HG03354 (cell line): ENCODE measurements at regions not wholly inside any gene's neighbourhood (a gene's known extent, or its start where the extent isn't known, plus 50 kb on each side); places are given as distances from the start of the nearest gene placed in this dataset.

Source experiments
- ATAC-seq: cut with Tn5 transposase; IDR thresholded peaks from one replicate; pipeline ENCODE4 v1.9.1; 2021; ENCODE audit warnings: mild to moderate bottlenecking; ENCODE audit not compliant: unreplicated experiment, poor library complexity, severe bottlenecking

DNA sequence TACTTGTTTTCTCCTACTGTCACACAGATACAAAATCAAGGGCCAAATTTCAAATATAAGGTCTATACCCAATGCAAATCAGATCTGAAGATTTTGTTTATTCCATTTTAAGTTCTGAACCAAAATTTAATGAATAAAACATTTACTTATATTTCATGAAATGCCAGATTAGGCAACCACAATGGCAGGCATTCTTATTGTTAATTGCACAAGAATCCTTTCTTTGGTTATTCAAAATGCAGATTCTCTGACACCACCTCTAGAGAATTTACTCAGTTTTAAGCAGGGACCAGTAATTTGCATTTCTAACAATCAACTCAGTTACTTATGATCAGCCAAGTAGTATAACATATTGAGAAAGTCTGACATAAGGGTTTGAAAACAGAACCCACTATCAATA lies 972.4 kb upstream of the ACO1 start:
- no peak for ATAC-seq

GRCh38 chr9:31415164-31415563 lies 969.3 kb upstream of the ACO1 start:
- no peak for ATAC-seq

GRCh38 chr9:31418419-31418818 lies 966.0 kb upstream of the ACO1 start:
- no peak for ATAC-seq

GRCh38 chr9:31443630-31444457 lies 940.6 kb upstream of the ACO1 start:
- ATAC-seq = peak; percentile 71

DNA sequence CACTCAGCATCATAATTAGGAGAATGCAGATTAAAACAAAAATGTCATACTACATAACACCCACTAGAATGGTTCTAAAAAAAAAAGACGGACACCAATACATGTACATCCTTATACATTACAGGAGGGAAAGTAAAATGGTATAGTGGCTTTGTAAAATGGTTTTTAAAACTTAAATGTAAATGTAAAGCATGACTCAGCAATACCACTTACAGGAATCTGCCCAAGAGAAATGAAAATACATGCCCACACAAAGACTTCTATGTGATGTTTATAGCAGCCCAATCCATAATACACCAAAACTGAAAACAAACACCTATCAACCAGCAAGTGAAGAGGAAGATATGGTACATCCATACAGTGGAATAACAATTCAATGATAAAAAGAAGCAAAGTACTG lies 939.1 kb upstream of the ACO1 start:
- peak; percentile 12 for ATAC-seq

- peak; percentile 86 for ATAC-seq
Observed at GRCh38 chr9:31445960-31446359, 938.5 kb upstream of the ACO1 start.

GRCh38 chr9:31467075-31467474 lies 917.4 kb upstream of the ACO1 start:
- no peak for ATAC-seq

DNA sequence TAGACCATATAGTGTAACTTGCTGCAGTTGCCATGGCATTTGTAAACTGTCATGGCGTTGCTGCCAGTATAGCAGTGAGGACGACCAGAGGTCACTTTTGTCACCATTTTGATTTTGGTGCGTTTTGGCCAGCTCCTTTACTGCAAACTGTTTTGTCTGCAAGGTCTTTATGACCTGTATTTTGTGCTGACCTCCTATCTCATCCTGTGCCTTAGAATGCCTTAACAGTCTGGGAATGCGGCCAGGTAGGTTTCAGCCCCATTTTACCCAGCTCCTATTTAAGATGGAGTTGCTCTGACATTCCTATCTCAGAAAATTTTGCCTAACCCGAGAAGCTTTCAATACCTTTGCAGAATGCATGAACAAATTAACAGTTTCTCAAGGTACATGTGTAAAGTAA lies 914.4 kb upstream of the ACO1 start:
- no peak for ATAC-seq

- no peak for ATAC-seq
Observed at GRCh38 chr9:31471010-31471409, 913.4 kb upstream of the ACO1 start.

DNA sequence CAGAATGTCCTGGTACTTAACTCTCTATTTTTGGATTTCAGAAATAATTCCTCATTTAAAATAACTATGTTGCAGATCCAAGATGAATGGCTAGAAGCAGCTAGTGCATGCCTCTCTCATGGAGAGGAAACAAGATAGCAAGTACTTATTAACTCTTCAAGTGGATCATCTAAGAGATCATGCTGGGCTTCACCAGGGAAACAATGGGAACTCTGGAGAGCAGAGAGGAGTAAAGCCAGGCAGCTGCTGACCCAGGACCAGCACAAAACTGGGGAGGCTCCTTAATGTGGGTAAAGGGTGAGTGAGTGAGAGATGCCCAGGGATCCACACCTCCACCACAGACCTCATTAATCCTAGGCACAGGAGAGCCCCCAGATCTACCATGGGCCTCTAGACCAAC lies 897.8 kb upstream of the ACO1 start:
- ATAC-seq = no peak

DNA sequence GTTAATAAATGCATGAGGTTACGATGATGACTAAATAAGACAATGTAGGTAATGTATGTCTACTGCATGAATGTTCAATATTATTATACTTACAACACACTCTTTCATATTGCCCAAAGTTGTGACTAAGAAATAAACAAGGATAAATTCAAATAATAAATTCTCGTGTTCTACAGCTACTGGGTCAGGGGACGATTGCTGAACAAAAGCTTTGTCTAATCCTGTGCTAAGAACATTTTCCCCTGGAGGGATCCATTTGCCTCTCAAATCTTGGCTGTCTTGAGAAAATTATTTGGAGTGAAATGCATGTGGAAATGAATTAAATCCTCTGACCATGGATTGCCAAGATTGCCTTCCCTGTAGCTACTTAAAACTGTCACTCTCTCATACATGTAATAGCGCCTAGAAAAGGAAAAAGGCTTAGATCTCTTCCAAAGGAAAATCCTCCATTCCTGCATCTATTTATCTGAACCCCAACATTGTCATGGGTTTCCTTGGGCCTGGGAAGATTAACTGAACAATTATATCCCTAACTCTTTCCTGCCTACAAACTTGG lies 893.8 kb upstream of the ACO1 start:
- ATAC-seq = no peak

DNA sequence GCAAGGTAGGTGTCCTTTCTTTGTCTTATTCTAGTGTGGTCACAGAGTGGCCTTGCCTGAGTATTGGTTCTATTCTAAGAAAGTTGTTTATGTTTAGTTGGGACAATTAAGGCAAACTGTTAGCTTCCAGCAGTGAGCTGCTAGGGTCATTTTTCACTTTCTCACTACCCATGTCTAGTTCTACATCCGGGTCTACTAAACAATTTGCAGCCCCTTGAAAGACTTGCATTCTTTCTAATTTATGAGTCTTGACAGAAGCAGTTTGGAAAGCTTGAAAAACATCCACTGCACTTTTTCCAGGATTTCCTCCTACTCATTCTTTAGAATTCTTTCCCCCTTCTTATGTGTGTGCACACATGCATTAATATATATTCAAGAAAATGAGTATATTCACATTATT lies 892.2 kb upstream of the ACO1 start:
- ATAC-seq = no peak

DNA sequence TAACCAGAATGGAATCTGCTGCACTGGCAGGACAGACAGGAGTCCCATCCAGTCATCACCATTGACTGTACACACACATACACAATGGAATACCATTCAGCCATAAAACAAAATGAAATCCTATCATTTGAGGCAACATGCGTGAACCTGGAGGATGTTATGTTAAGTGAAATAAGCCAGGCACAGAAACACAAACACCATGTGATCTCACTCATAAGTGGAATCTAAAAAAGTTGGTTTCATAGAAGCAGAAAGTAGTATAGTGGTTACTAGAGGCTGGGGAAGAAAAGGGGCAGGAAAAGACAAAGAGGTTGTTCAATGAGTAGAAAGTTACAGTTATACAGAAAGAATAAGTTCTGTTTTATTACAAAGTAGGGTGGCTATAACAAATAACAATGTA lies 884.0 kb upstream of the ACO1 start:
- ATAC-seq = no peak

DNA sequence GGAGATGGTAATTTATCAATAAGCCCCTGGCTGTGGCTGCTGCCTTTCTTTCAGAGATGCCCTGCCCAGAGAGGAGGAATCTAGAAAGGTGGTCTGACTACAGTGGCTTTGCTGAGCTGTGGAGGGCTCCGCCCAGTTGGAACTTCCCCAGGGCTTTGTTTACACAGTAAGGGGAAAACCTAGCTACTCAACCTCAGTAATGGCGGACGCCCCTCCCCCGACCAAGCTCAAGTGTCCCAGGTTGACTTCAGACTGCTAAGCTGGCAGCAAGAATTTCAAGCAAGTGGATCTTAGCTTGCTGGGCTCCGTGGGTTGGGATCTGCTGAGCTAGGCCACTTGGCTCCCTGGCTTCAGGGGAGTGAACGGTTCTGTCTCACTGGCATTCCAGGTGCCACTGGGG lies 865.4 kb upstream of the ACO1 start:
- ATAC-seq = peak; percentile 66

- peak; percentile 8 for ATAC-seq
Observed at GRCh38 chr9:31519424-31519823, 865.0 kb upstream of the ACO1 start.

DNA sequence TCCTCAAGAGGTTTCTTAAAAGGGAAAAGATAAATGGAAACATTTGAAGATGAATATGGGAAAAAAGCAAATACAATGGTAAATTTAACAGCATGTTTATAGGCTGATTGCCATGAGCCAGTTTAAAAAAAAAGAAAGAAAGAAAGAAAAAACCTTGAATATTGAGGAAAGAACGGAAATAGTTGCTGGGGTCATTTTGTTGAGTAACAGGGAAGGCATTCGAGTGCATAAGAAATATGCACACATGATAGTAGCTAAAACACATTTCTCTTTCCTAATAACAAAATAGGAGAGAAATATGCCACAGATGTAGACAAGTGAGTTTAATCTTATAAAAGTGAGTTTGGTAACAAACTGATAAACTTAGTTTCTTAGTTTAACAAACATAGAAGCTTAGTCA lies 864.6 kb upstream of the ACO1 start:
- ATAC-seq = no peak

DNA sequence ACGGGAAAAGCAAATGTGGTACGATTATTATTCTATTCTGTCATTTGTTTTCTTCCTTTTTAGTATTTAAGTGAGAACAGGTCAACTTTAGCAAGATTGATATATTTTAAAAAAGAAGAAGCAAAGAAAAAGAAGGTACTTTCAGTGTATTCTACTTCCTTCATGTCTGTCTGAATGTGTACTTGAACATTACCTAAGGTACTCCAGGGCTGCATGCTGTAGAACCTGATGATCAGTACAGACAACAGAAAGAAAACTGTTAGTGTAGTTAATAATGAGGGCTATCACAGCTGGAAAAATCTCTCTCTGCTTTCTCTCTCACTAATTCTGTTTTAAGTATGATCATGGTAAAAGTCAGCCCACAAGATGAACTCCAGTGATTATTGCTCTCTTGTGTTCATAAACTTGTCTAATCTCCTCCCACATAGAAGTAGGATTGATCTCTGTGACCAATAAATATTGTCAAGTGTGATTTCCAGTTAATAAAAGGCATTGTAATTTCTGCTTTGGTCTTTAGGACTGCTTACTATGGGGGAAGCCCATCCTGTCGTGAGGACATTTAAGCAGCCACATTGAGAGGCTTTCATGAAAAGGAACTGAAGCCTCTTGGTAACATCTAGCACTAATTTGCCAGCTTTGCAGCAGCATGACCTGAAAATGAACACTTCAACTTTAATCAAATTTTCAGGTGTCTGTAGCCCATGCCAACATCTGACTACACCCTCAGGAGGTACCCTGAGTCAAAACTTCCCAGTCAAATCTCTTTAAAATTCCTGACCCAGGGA lies 864.0 kb upstream of the ACO1 start:
- peak; percentile 60 for ATAC-seq

DNA sequence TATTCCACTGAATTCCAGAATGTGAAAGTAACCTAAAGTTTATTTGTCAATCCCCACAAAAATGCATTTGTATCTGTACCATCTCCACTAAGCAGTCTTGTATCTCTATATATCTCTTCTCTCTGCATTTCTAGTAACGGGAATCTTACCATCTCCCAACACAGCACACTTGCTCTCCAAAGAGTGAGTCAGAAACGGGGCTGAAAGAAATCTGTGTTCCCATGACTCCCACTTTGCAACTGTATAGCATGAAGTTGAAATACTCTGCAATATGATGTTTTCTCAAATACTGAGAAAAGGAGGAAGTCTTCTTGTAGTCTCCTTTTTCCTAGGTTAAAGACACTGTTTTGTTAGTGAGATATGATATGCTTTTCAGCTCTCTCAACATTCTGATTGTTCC lies 848.8 kb upstream of the ACO1 start:
- ATAC-seq = no peak

- no peak for ATAC-seq
Observed at GRCh38 chr9:31536471-31536870, 848.0 kb upstream of the ACO1 start.

- no peak for ATAC-seq
Observed at GRCh38 chr9:31541721-31542281, 842.6 kb upstream of the ACO1 start.
